GM23338 (cell line): ENCODE measurements at regions not wholly inside any gene's neighbourhood (a gene's known extent, or its start where the extent isn't known, plus 50 kb on each side); places are given as distances from the start of the nearest gene placed in this dataset.

Experiments
- ATAC-seq: fragments of 200-7000 bp; cut with Tn5 transposase; 3 replicates; pipeline ENCODE4 v1.9.1; 2020
- DNase-seq: peaks from one replicate; pipeline ENCODE4 v3.0.0-alpha.2; 2015; ENCODE audit warnings: low spot score
- H2AFZ ChIP-seq: fragments of 200-600 bp; sonication (generic); 2 replicates; pipeline ENCODE4 v1.8.0; 2016; ENCODE audit warnings: antibody characterized with exemption, mild to moderate bottlenecking, moderate library complexity
- H3F3A ChIP-seq: fragments of 200-600 bp; sonication (generic); replicated peaks from 2 replicates; pipeline ENCODE4 v1.8.0; 2017; ENCODE audit warnings: antibody characterized with exemption, mixed run types, low read depth
- H3K27ac ChIP-seq: fragments of 200-600 bp; sonication (generic); 2 replicates; pipeline ENCODE4 v1.6.1; 2016; ENCODE audit warnings: low read depth
- H3K27me3 ChIP-seq: fragments of 200-600 bp; sonication (generic); 2 replicates; pipeline ENCODE4 v1.8.0; 2016; ENCODE audit warnings: mild to moderate bottlenecking, mixed run types, moderate library complexity; ENCODE audit not compliant: insufficient read depth
- H3K36me3 ChIP-seq: fragments of 200-600 bp; sonication (generic); 2 replicates; pipeline ENCODE4 v1.8.0; 2016; ENCODE audit warnings: mild to moderate bottlenecking; ENCODE audit not compliant: insufficient read depth
- H3K4me1 ChIP-seq: fragments of 200-600 bp; sonication (generic); 2 replicates; pipeline ENCODE4 v1.8.0; 2016; ENCODE audit warnings: mild to moderate bottlenecking, moderate library complexity; ENCODE audit not compliant: insufficient read depth
- H3K4me2 ChIP-seq: fragments of 200-600 bp; sonication (generic); 2 replicates; pipeline ENCODE4 v1.7.1; 2017; ENCODE audit warnings: mixed run types
- H3K4me3 ChIP-seq: fragments of 200-600 bp; sonication (generic); 2 replicates; pipeline ENCODE4 v1.6.1; 2016; ENCODE audit warnings: mixed run types
- H3K79me2 ChIP-seq: fragments of 200-600 bp; sonication (generic); replicated peaks from 2 replicates; pipeline ENCODE4 v1.8.0; 2017; ENCODE audit warnings: mild to moderate bottlenecking; ENCODE audit not compliant: insufficient read depth
- H3K9me2 ChIP-seq: fragments of 200-600 bp; sonication (generic); 2 replicates; pipeline ENCODE4 v1.8.0; 2017; ENCODE audit not compliant: insufficient read depth
- H4K20me1 ChIP-seq: fragments of 200-600 bp; sonication (generic); replicated peaks from 2 replicates; pipeline ENCODE4 v1.8.0; 2017; ENCODE audit warnings: mild to moderate bottlenecking; ENCODE audit not compliant: insufficient read depth
- H3K27ac Mint-ChIP-seq: 2 replicates; pipeline ENCODE4 v1.8.0; 2020; ENCODE audit warnings: inconsistent platforms, mild to moderate bottlenecking, moderate library complexity, mixed read lengths
- H3K27me3 Mint-ChIP-seq: 3 replicates; pipeline ENCODE4 v1.8.0; 2022; ENCODE audit warnings: low read depth, mild to moderate bottlenecking, moderate library complexity, mixed read lengths, inconsistent platforms; ENCODE audit not compliant: insufficient read depth, poor library complexity
- H3K36me3 Mint-ChIP-seq: 3 replicates; pipeline ENCODE4 v1.8.0; 2021; ENCODE audit warnings: low read depth, mild to moderate bottlenecking, inconsistent platforms, moderate library complexity, mixed read lengths
- H3K4me1 Mint-ChIP-seq: 3 replicates; pipeline ENCODE4 v1.8.0; 2020; ENCODE audit warnings: mild to moderate bottlenecking, inconsistent platforms, mixed read lengths
- H3K4me3 Mint-ChIP-seq: 3 replicates; pipeline ENCODE4 v1.8.0; 2021; ENCODE audit warnings: moderate library complexity, mild to moderate bottlenecking, inconsistent platforms, mixed read lengths
- H3K9me3 Mint-ChIP-seq: 3 replicates; pipeline ENCODE4 v1.8.0; 2020; ENCODE audit warnings: moderate library complexity, mild to moderate bottlenecking, inconsistent platforms, mixed read lengths
- EZH2phosphoT487 ChIP-seq: fragments of 200-600 bp; sonication (generic); IDR thresholded peaks from one replicate; pipeline ENCODE4 v1.8.1; 2018; ENCODE audit warnings: antibody characterized with exemption; ENCODE audit not compliant: unreplicated experiment
- JUNB ChIP-seq: IDR thresholded peaks from one replicate; pipeline ENCODE4 v1.6.1; 2016; ENCODE audit warnings: antibody characterized with exemption; ENCODE audit not compliant: unreplicated experiment
- NANOG ChIP-seq: IDR thresholded peaks from 2 replicates; pipeline ENCODE4 v1.6.1; 2016; ENCODE audit warnings: antibody characterized with exemption, borderline replicate concordance
- REST ChIP-seq: IDR thresholded peaks from one replicate; pipeline ENCODE4 v1.6.1; 2018; ENCODE audit warnings: antibody characterized with exemption; ENCODE audit not compliant: unreplicated experiment
- ZNF114 ChIP-seq: fragments of 250-450 bp; sonication (Bioruptor Pico); IDR thresholded peaks from 2 replicates; pipeline ENCODE4 v1.5.0; 2020; ENCODE audit warnings: mild to moderate bottlenecking, moderate library complexity
- TF ChIP-seq, protein P1 (sequence below): fragments of 250-450 bp; sonication (Bioruptor Pico); IDR thresholded peaks from 2 replicates; pipeline ENCODE4 v1.5.0; 2020; ENCODE audit warnings: mild to moderate bottlenecking, moderate library complexity

GRCh38 chr14:99075061-99075460 lies 196.9 kb downstream of the BCL11B start (continued):
- TF ChIP-seq, protein P1, sequence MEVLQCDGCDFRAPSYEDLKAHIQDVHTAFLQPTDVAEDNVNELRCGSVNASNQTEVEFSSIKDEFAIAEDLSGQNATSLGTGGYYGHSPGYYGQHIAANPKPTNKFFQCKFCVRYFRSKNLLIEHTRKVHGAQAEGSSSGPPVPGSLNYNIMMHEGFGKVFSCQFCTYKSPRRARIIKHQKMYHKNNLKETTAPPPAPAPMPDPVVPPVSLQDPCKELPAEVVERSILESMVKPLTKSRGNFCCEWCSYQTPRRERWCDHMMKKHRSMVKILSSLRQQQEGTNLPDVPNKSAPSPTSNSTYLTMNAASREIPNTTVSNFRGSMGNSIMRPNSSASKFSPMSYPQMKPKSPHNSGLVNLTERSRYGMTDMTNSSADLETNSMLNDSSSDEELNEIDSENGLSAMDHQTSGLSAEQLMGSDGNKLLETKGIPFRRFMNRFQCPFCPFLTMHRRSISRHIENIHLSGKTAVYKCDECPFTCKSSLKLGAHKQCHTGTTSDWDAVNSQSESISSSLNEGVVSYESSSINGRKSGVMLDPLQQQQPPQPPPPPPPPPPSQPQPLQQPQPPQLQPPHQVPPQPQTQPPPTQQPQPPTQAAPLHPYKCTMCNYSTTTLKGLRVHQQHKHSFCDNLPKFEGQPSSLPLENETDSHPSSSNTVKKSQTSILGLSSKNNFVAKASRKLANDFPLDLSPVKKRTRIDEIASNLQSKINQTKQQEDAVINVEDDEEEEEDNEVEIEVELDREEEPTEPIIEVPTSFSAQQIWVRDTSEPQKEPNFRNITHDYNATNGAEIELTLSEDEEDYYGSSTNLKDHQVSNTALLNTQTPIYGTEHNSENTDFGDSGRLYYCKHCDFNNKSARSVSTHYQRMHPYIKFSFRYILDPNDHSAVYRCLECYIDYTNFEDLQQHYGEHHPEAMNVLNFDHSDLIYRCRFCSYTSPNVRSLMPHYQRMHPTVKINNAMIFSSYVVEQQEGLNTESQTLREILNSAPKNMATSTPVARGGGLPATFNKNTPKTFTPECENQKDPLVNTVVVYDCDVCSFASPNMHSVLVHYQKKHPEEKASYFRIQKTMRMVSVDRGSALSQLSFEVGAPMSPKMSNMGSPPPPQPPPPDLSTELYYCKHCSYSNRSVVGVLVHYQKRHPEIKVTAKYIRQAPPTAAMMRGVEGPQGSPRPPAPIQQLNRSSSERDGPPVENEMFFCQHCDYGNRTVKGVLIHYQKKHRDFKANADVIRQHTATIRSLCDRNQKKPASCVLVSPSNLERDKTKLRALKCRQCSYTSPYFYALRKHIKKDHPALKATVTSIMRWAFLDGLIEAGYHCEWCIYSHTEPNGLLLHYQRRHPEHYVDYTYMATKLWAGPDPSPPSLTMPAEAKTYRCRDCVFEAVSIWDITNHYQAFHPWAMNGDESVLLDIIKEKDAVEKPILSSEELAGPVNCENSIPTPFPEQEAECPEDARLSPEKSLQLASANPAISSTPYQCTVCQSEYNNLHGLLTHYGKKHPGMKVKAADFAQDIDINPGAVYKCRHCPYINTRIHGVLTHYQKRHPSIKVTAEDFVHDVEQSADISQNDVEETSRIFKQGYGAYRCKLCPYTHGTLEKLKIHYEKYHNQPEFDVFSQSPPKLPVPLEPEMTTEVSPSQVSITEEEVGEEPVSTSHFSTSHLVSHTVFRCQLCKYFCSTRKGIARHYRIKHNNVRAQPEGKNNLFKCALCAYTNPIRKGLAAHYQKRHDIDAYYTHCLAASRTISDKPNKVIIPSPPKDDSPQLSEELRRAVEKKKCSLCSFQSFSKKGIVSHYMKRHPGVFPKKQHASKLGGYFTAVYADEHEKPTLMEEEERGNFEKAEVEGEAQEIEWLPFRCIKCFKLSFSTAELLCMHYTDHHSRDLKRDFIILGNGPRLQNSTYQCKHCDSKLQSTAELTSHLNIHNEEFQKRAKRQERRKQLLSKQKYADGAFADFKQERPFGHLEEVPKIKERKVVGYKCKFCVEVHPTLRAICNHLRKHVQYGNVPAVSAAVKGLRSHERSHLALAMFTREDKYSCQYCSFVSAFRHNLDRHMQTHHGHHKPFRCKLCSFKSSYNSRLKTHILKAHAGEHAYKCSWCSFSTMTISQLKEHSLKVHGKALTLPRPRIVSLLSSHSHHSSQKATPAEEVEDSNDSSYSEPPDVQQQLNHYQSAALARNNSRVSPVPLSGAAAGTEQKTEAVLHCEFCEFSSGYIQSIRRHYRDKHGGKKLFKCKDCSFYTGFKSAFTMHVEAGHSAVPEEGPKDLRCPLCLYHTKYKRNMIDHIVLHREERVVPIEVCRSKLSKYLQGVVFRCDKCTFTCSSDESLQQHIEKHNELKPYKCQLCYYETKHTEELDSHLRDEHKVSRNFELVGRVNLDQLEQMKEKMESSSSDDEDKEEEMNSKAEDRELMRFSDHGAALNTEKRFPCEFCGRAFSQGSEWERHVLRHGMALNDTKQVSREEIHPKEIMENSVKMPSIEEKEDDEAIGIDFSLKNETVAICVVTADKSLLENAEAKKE = no peak

GRCh38 chr14:99075771-99076375 lies 196.1 kb downstream of the BCL11B start:
- no peaks in the 10 kb centered on the region; the same call in 2 of the 3 replicates for H3K36me3 Mint-ChIP-seq
- H3K4me3 ChIP-seq = no peak overlapping the region
- peaks cover 22% of the 10 kb centered on the region for H3K9me3 Mint-ChIP-seq
- H3K4me1 ChIP-seq = no peaks in the 10 kb centered on the region
- no peak overlapping the region for H3K27ac ChIP-seq
- no peak overlapping the region for H2AFZ ChIP-seq
- H3K79me2 ChIP-seq = no peaks in the 10 kb centered on the region
- no peak for DNase-seq
- no peak for ATAC-seq
- H4K20me1 ChIP-seq = no peaks in the 10 kb centered on the region
- no peak overlapping the region for H3K4me2 ChIP-seq
- no peak overlapping the region for H3K27ac Mint-ChIP-seq
- no peaks in the 10 kb centered on the region for H3K27me3 ChIP-seq
- H3K27me3 Mint-ChIP-seq = peaks cover 4% of the 10 kb centered on the region
- no peak overlapping the region for H3K4me3 Mint-ChIP-seq
- no peaks in the 10 kb centered on the region for H3F3A ChIP-seq
- H3K9me2 ChIP-seq = no peaks in the 10 kb centered on the region; the same call in 1 of the 2 replicates
- no peaks in the 10 kb centered on the region for H3K36me3 ChIP-seq
- H3K4me1 Mint-ChIP-seq = no peaks in the 10 kb centered on the region
- TF ChIP-seq NANOG (no peak), ZNF114 (CRISPR knock-in tag) (no peak), REST (no peak), JUNB (no peak), EZH2phosphoT487 (no peak)
- TF ChIP-seq, protein P1 = no peak
